PFSK-1 (cell line): ENCODE measurements at regions not wholly inside any gene's neighbourhood (a gene's known extent, or its start where the extent isn't known, plus 50 kb on each side); places are given as distances from the start of the nearest gene placed in this dataset.

Experiments used
- FOXP2 ChIP-seq: optimal IDR thresholded peaks from 2 replicates; pipeline ENCODE3; 2011; ENCODE audit warnings: borderline replicate concordance, control low read depth, inconsistent platforms; ENCODE audit not compliant: insufficient read depth; ENCODE audit errors: extremely low read length, extremely low read depth
- POLR2AphosphoS5 ChIP-seq: IDR thresholded peaks from 2 replicates; pipeline ENCODE4 v1.6.1; 2012; ENCODE audit warnings: low read depth, mild to moderate bottlenecking, control low read depth, low read length, moderate library complexity
- SIN3A ChIP-seq: IDR thresholded peaks from 2 replicates; pipeline ENCODE4 v1.6.1; 2012; ENCODE audit warnings: mild to moderate bottlenecking, low read length, moderate library complexity, borderline replicate concordance; ENCODE audit not compliant: insufficient read depth
- TAF1 ChIP-seq: IDR thresholded peaks from 2 replicates; pipeline ENCODE4 v1.6.1; 2012; ENCODE audit warnings: low read length, control low read depth, borderline replicate concordance; ENCODE audit not compliant: insufficient read depth
- TF ChIP-seq, protein P1 (sequence below), 2 experiments: IDR thresholded peaks; 2 replicates each; pipeline versions ENCODE4 v1.6.1 to v1.8.0; 2011 to 2012; ENCODE audit warnings: low read depth in 2 of 2, low read length in 2 of 2, control low read depth in 1 of 2, inconsistent platforms in 1 of 2, mild to moderate bottlenecking in 1 of 2, moderate library complexity in 1 of 2; ENCODE audit not compliant: insufficient read depth in 1 of 2

DNA sequence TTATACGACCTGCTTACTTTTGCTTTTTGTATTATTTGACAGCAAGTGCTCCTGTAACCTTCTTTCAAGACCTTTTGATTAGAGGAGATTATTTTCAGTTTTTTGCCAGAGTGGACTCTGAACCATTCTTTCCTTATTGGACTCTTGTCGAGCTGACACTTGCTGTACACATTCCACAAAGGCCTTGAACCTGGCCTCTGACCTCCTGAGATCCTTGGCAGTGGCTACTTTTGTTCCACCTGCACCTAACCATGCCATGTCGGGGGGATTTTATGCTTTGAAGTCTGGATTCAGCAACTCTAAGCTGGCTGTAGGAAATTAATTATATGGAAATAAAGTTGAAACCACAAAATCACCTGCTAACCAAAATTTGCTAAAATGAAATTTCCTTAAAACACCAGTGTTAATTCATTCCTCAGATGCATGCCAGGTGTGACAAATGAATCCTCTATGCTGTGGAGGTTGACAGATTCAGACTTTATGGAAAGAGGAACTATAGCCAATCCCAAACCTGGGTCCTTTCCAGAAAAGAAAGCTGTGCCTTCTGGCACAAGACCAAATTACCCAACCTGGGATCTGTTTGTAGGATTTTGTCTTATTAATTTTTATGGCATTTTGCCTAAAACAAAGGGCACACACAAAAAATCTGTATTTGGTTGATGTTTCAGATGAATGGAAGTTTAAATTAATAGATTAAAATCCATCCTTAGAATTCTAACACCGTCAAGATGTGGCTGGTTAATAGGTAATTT is 110.4 kb downstream of the CDC42EP3 start:
- TF ChIP-seq, protein P1, sequence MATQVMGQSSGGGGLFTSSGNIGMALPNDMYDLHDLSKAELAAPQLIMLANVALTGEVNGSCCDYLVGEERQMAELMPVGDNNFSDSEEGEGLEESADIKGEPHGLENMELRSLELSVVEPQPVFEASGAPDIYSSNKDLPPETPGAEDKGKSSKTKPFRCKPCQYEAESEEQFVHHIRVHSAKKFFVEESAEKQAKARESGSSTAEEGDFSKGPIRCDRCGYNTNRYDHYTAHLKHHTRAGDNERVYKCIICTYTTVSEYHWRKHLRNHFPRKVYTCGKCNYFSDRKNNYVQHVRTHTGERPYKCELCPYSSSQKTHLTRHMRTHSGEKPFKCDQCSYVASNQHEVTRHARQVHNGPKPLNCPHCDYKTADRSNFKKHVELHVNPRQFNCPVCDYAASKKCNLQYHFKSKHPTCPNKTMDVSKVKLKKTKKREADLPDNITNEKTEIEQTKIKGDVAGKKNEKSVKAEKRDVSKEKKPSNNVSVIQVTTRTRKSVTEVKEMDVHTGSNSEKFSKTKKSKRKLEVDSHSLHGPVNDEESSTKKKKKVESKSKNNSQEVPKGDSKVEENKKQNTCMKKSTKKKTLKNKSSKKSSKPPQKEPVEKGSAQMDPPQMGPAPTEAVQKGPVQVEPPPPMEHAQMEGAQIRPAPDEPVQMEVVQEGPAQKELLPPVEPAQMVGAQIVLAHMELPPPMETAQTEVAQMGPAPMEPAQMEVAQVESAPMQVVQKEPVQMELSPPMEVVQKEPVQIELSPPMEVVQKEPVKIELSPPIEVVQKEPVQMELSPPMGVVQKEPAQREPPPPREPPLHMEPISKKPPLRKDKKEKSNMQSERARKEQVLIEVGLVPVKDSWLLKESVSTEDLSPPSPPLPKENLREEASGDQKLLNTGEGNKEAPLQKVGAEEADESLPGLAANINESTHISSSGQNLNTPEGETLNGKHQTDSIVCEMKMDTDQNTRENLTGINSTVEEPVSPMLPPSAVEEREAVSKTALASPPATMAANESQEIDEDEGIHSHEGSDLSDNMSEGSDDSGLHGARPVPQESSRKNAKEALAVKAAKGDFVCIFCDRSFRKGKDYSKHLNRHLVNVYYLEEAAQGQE (IDR thresholded peaks at IDR 0.05; ENCODE audit: insufficient read depth in 1 of 2, low read depth in 2 of 2, low read length in 2 of 2), result no peak
- TF ChIP-seq POLR2AphosphoS5 (no peak), TAF1 (no peak), SIN3A (no peak), FOXP2 (no peak)
